Renal cortex interstitium (tissue), 11 donors: ENCODE measurements at regions not wholly inside any gene's neighbourhood (a gene's known extent, or its start where the extent isn't known, plus 50 kb on each side); places are given as distances from the start of the nearest gene placed in this dataset.

Experiments used
- DNase-seq, 11 donors: peaks; one replicate each; pipeline ENCODE4 v3.0.0-alpha.2; 2013; ENCODE audit warnings: low read depth in 9 of 11, low spot score in 4 of 11; ENCODE audit errors: extremely low read depth in 1 of 11

GRCh38 chr17:12277827-12278226 lies 257.1 kb downstream of the MAP2K4 start:
- DNase-seq: no peak

GRCh38 chr17:12282056-12282455 lies 261.4 kb downstream of the MAP2K4 start:
- no peak for DNase-seq

- DNase-seq: no peak
Measured at GRCh38 chr17:12287953-12288352, 267.3 kb downstream of the MAP2K4 start.

DNA sequence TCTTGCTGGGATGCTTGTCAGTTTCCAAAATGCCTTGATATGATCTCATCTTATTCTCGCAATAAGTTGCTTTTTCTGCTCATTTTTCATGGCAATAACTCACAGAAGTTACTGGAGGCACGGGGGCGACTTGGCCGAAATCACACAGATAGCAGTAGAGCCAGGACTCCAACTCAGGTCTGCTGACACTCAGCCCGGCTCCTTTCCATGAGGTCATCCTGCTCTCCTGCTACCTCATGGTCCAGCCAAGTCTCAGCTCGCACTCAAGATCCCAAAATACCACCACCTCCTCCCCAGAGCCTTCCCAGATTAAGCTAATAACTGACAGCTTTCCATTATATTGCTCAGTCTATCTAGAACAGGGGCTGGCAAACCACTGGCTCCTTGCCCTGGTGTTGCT lies 269.5 kb downstream of the MAP2K4 start:
- DNase-seq: no peak

GRCh38 chr17:12296209-12296625 lies 275.5 kb downstream of the MAP2K4 start:
- no peak for DNase-seq

DNA sequence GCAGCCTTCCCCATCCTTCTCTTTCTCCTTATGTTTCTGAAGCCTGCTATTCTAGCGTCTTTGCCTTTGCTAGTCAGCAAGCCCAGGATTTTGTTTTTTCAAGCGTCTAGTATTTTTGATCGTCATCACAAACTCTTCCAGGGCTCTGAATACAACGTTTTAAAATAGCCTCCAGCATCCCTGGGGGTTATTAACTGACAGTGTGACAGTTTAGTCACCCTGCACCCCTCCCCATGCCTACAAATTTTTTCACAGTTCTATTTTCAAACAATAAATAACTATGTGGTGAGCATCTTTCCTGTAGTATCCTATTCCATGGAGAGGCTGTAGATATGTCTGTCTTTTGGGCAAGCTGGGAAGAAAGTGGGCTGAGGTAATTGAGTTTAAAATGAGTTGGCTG lies 280.9 kb downstream of the MAP2K4 start:
- DNase-seq: no peak

- no peak for DNase-seq
Measured at GRCh38 chr17:12302711-12303110, 282.0 kb downstream of the MAP2K4 start.

DNA sequence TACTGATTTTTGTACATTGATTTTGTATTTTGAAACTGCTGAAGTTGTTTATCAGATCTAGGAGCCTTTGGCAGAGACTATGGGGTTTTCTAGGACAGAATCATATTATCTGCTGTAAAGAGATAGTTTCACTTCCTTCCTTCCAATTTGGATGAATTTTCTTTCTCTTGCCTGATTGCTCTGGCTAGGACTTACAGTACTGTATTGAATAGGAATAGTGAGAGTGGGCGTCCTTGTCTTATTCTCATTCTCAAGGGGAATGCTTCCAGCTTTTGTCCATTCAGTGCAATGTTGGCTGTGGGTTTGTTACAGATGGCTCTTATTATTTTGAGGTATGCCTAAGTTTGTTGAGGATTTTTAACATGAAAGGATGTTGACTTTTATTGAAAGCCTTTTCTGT lies 290.1 kb downstream of the MAP2K4 start:
- no peak for DNase-seq

- no peak for DNase-seq
Measured at GRCh38 chr17:12312692-12313091, 292.0 kb downstream of the MAP2K4 start.

DNA sequence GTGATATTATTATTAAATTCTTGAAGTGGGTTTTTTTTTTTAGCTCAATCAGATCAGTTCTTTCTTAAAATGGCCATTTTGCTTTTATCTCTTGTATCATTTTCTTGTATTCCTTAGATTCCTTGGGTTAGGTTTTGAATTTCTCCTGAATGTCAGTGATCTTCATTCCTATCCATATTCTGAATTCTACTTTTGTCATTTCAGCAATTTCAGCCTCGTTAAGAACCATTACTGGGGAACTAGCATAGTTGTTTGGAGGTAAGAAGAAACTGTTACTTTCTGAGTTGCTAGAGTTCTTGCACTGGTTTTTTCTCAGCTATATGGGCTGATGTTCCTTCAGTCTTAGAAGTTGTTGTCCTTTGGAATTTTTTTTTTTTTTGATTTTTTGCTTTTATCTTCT lies 293.1 kb downstream of the MAP2K4 start:
- DNase-seq: no peak

- DNase-seq: no peak
Measured at GRCh38 chr17:12316021-12316420, 295.3 kb downstream of the MAP2K4 start.

DNA sequence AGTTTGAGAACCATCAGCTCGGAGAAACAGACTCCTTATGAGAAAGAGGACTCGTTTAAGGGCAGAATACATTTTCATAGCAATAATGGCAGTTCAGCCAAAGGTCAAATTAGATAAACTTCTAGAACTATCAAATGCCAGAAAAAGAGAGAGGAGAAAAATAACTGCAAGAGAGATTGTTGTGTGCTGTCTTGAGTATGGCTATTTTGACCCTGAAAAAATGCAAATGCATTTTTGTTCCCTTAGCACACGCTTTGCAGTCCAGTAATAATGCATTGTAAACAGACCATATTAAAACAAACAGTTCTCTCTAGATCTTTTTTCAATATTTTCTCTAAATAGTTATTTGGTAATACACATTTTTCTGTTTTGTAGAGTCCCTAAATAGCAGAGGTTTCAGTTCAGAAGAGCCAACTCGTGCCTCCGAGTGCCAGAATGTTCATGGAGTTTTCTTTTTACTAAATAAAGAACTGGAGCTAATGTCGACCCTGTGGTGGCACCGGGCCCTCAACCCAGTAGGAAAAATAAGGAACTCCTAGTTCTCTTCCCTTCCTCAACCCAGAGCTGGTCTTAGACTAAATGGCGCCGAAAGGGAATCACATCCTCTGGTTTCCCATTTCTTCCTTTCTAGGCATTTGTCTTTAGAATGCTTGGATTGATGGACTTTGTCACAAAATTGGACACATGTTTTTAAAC lies 298.0 kb downstream of the MAP2K4 start:
- DNase-seq: no peak

DNA sequence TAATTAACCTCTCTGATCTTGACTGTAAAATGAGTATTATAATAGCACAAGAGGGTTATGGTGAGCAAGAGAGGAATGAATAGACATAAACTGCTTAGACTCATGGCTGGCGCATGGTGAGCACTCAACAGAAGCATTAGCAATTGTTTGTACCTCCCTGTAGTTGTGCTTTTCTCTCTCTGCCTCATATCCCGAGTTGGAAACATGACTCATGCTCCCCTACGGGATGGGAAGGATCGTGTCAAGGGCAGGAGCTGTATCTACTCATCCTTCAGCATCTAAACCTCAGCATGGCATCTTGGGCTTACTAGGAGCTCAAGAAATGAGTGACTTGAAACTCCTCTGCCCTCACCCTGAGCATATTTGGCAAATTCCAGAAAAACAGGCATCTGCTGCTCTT lies 299.6 kb downstream of the MAP2K4 start:
- no peak for DNase-seq

DNA sequence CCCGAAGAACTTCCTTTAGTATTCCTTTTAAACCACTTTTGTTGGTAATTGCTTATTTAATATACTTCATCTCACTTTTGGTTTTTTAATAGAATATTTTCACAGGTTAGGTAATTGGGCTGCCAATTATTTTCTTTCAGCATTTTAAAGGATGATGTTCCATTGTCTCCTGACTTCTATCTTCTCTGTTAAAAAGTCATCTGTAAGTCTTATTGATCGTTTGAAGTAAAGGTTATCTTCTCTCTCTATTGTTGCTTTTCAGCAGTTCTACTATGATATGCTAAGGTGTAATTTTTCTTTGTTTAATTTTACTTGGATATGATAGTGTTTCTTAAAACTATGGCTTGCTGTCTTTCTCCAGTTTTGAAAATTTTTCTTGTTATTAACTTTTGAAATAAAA lies 307.5 kb downstream of the MAP2K4 start:
- DNase-seq: no peak

DNA sequence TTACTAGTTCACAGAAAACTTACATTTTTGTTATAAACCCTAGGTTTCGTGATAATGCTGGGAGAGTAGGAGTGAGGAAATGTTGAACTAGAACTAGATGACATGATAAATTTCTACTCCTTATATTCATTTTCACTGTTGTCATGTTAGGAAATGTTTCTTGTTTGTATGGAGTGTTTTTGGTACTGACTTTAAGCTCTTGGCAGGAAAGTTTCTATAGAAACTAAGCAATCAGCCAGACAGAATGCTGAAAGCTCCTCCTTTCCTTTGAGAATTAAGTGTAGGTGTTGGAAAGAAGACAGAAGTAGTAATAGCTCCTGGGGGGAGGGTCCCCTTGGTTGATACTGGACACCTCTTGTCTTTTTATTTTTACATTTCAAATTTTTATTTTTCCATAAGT lies 309.8 kb downstream of the MAP2K4 start:
- DNase-seq: no peak

GRCh38 chr17:12341328-12341727 lies 320.7 kb downstream of the MAP2K4 start:
- DNase-seq: no peak

DNA sequence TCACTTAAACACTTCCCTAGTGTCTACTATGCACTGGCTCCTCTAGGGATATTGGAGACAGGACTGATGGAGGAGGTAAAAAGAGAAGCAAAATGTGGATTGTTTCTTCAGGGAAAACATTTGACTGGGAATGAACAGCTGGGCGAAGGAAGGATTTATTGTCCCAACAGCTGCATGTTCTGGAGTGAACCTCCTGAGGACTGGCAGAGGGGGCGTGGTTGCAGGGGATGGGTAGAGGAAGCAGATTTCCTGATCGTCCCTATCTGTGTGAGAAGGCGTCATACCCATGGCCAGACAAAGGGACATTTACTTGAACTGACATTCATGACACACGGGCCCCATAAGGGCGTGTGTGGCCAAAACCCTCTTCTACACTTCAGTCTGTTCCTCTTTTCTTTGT lies 321.5 kb downstream of the MAP2K4 start:
- DNase-seq: no peak

DNA sequence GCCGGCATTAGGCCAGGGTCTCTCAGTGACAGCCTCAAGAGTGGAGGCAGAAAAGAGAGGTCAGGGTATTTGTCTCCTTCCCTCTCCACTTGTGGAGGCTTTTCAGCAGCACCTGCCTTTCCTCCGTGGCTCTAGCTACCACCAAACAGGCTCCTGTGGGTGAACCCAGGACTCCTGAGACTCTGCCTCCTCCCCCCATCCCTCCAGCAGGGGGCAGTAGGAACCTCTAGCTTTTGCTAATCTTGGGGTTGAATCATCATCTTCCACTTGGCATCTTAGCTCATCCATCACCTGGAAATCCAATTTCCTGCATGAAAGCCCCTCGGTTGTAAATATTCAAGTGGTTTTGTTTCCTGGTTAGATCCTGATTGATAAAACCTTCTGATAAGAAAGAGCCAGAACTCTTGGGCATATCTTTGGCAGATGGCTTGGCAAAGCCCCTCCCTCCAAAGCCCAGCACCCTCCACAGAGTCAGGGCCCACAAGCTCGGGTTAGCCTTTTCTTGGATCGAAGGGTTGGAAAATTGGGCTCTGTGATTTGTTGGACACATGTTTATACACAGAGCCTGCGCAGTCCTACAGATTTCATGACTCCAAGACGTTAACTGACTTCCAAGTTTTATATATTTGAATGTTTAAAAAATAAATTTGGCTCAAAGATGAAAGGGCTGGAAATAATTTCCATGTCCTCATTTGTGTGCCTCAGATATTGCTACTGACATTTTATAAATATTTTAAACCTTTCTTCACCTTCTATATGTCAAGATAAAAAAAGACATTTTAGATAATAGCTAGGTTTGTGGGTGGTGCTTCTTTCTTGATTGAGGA lies 322.1 kb downstream of the MAP2K4 start:
- no peak for DNase-seq

DNA sequence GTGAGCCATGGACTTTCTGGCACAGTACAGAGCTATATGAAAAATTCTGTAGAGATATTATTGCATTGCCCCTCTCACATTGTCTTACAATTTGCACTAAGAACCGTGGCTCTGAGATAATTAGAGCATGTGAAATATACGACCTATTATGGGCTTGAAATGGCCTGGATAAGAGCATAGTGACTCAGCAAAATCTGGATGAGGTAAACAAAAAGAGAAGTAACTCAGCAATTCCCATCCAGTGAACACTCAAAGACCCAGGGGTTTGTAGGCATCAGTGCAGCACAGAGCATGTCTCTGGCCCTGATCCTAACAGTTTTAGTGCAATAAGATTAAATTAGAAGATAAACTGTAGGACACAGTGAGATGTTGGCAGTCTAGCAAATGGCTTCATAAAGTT lies 317.2 kb upstream of the MYOCD start:
- DNase-seq: no peak

DNA sequence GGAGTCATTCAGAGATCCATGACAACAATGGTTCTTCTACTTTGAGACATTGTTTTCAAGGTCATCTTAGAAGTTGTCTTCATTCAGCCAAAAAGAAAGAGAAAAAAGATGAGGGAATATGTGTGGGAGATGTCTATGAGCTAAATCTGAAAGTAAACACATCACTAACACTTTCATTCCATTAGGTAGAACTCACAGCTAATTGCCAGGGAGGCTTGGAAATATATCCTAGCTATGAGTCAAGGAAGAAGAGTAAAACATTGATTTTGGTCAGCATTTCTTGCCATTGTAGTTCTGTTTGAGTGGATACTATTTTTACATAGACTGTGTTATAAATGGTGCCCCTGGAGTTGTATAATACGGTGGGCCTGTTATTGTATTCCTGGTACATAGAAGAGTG lies 316.4 kb upstream of the MYOCD start:
- no peak for DNase-seq

DNA sequence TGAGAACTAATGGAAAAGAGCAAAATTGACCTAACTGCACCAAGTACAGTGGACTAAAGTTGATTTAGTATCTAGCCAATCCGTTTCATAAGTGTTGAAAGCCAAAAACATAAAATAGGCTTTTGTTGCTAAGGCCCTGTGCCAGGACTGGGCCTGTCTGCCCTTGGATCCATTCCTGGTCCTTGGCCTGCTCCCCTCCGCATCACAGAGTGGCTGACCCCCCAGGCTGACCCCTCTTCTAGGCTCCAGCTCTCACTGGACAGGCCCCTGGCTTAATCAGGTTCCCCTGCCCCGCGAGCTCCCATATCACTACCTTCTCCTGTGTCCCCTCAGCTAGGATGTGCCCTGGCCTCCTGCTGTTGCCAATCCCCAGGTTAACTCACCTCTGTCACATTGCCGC lies 313.6 kb upstream of the MYOCD start:
- no peak for DNase-seq
